Skin epidermis (tissue), 12 donors: ENCODE measurements at regions not wholly inside any gene's neighbourhood (a gene's known extent, or its start where the extent isn't known, plus 50 kb on each side); places are given as distances from the start of the nearest gene placed in this dataset.
"Not testable (repeated sequence)": the region's sequence is repeated elsewhere in the genome, so short reads cannot be mapped to it uniquely, and the experiment has no call there.

Source experiments
- H3K27ac ChIP-seq, 21 experiments: fragments of 200-600 bp; sonication (generic) in 11 of 21; one replicate each; pipeline ENCODE4 v1.5.0; 2020; ENCODE audit warnings: mild to moderate bottlenecking in 3 of 21, inconsistent platforms in 2 of 21, moderate library complexity in 2 of 21
- H3K4me3 ChIP-seq, 7 experiments: fragments of 200-600 bp; sonication (generic) in 2 of 7; one replicate each; pipeline ENCODE4 v1.5.0; 2020; ENCODE audit warnings: inconsistent platforms in 2 of 7, mild to moderate bottlenecking in 2 of 7, moderate library complexity in 1 of 7

DNA sequence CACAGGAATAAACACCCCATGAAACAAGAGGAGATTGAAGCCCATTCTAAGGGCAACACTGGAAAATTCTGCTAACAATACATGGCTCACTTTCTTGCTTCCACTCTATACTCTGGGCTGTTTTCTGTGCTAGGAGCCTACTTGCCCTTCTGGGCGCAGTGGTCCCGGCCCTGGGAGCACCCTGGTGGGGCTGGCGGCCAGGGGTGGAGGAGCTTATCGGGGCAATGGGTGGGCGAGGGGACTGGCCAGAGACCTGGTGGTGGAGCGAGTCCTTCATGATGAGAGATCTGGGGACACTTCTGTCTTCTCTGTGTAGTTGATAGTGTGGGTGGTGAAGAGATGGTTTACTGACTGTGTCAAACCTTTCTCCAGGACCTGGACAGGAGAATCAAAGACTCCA lies 1128.5 kb downstream of the TBL1XR1 start:
- H3K27ac ChIP-seq: no peak overlapping the region
- no peak overlapping the region for H3K4me3 ChIP-seq

DNA sequence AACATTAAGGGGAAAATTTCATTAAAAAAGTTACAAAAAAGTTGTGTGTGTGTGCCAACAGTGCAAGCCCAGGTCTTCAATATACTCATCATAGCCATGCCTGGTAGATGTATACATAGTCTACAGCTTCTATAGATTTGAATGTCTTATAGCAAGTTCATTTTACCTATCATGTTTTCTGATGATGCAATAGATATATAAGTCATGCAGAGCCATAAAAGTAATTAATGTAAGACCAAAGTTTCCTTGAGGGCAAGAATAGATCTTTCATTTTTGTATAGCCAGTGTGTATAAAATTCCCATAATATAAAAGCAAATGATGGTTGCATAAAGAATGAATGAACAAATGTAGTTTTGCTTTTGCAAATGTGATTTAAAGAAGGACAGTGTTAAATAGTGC lies 1138.4 kb downstream of the TBL1XR1 start:
- H3K27ac ChIP-seq: no peak overlapping the region
- H3K4me3 ChIP-seq: no peak overlapping the region

DNA sequence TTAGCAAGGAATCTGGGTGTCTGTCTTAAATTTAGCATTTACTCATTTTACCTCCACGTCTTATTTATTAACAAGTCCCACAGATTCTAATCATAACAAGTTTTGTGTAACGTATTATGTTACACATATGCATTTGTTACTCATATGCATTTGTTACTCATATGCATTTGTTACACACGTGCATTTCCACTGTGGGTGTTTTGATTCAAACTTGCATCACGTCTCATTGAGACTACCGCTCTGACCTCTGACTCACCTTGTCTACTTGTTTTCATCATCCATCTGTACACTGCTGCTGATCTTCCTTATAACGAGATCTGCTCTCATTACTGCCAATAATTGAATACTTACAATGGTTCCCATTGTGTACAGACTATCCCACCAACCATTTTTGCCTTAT lies 1141.4 kb downstream of the TBL1XR1 start:
- Histone ChIP-seq H3K4me3 (no peak overlapping the region), H3K27ac (no peak overlapping the region)

DNA sequence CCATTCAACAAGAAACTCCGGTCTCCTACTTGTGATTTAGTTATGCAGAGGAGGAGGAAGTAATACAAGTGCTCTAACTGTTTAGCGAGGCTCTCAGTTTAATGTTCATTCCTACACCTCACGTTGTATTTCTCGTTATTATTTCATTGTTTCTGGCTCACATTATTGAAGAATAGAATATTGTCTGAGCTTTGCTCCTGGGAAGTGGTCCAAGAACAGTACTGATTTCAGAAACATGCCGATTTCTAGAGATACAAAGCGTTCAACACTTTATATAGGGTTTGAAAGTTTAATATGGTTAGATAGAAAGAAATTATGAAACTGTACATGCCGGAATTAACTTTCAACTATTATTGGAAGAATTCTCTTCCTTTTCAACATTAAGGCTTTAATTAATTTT lies 1145.5 kb downstream of the TBL1XR1 start:
- Histone ChIP-seq H3K4me3 (no peak overlapping the region), H3K27ac (no peak overlapping the region)

DNA sequence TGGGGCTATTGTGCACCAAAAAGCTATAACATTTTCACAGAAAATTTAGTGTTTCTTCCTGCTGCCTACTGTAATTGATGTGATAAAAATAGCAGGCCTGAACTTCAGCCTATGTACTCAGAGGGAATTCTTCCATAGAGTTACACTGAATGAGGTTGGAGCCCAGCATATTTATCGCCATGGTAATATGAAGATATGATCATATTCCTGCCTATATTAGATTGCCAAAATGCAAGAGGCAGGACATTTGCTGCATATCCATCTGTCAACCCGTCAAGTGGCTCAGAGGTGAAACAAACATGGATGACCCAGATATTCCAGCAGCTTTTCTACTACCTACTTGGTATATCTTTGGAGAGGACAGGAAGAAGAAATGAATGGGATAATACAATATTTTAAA lies 1150.6 kb downstream of the TBL1XR1 start:
- Histone ChIP-seq H3K4me3 (no peak overlapping the region), H3K27ac (no peak overlapping the region)

DNA sequence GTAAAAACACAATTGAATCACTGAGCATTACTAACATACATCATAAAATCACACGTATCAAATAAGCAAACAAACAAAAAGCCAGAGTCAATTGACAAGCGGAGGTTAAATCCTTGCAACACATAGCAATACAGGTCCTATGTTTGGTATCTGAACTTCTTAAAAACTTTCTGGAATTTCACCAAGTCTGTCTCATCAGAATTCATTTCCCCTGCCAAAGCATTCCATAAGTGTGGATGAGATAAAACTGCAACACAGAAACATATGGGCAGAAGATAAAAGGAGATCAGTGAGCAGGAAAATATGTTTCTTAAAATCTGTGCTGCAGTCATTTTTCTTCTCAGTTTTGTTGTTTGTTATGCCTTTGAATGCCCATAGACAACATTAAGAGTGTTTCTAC lies 1155.5 kb downstream of the TBL1XR1 start:
- no peak overlapping the region for H3K27ac ChIP-seq
- H3K4me3 ChIP-seq: no peak overlapping the region

DNA sequence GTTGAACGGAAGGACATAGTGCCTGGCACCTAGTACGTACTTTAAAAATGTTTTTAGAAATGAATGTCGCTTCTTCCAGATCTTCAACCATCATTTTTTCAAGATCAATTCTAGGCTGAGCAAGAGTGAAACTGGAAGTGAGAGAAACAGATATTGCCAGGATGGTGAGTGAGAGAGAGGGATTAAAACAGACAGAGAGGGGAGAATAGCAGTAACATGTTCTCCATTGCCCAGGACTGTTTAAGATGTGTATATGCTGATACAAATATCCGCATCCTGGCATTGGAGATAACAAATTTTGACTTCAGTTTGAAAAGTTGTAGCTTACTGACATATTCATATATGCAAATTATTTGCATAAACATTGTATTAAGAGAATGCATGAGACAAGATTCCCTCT lies 1156.1 kb downstream of the TBL1XR1 start:
- H3K4me3 ChIP-seq: no peak overlapping the region
- H3K27ac ChIP-seq: no peak overlapping the region

DNA sequence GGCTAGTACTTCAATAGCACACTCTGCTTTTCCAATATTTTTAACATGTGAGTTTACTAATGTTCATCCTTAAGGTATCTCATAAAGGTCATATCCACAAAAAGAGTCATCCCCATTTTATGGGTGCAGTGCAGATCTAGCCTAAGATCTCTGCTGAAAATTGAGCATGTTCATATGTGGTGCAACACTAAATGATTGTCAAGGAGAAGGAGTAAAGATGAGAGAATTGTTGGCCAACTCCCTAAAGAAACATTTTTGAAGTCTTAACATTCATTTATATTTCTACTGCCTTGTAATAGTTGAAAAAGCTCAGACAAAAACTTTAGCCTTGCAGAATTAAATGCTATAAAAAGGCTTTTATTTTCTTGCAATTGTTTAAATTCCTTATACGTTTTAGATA lies 1159.6 kb downstream of the TBL1XR1 start:
- Histone ChIP-seq H3K4me3 (no peak overlapping the region), H3K27ac (no peak overlapping the region)

DNA sequence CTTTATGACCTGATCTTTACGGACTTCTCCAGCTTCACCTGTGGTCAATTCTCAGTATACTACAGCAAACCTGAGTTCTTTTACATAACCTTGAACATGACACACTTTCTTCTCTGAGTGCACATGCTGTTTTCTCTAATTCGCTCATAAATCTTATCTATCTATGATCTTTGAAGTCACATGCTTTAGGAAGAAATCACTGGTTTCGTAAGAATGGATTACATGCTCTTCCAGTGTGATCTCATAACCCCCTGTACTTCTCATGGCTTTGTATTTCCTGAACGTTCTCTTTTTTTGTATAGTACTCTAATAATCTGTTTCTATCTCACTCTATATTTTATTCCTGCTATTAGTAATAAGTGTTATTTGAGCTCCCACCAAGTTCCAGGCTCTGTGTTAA lies 1165.2 kb downstream of the TBL1XR1 start:
- Histone ChIP-seq H3K27ac (no peak overlapping the region), H3K4me3 (no peak overlapping the region)

DNA sequence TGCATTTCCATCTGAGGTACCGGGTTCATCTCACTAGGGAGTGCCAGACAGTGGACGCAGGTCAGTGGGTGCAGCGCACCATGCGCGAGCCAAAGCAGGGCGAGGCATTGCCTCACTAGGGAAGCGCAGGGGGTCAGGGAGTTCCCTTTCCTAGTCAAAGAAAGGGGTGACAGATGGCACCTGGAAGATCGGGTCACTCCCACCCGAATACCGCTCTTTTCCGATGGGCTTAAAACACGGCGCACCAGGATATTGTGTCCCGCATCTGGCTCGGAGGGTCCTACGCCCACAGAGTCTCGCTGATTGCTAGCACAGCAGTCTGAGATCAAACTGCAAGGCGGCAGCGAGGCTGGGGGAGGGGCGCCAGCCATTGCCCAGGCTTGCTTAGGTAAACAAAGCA lies 1157.1 kb downstream of the NAALADL2 start:
- not testable (repeated sequence) for H3K4me3 ChIP-seq, H3K27ac ChIP-seq

DNA sequence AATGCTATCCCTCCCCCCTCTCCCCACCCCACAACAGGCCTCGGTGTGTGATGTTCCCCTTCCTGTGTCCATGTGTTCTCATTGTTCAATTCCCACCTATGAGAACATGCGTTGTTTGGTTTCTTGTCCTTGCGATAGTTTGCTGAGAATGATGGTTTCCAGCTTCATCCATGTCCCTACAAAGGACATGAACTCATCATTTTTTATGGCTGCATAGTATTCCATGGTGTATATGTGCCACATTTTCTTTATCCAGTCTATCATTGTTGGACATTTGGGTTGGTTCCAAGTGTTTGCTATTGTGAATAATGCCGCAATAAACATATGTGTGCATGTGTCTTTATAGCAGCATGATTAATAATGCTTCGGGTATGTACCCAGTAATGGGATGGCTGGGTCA lies 1156.1 kb downstream of the NAALADL2 start:
- H3K27ac ChIP-seq, H3K4me3 ChIP-seq: not testable (repeated sequence)

DNA sequence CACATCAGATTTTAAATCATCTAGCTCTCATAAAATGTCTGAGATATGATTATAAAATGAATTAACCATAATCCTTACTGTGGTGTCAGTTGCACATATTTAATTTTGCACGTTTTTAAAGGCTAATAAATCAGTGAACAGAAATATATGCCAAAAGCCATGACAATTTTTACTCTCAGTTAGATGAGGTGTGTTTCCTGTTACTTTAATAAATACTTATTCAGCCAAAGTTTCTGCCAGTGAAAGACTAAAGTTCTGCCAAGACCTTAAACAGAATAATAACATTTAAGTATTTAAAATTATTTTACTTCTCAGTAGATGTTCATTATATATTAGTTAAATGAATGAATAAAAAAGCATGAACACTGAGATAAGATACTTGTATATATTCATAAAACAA lies 1150.1 kb downstream of the NAALADL2 start:
- no peak overlapping the region for H3K27ac ChIP-seq

DNA sequence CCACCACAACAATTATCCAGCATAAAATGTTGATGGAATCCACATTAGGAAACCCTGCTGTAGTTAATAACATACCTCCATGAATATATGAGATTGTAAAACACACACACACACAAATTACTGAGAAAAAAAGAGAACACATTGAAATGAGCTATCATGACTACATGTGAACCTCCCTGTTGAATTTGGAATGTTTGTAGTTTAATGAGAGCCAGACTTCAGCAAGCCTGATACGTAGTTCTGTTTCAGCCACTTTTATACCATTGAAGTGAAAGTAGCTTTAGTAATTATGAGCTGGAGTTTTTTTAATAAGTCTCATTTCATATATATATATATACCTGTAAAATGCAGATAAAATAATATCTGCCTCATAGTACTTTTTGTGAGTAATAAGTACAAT lies 1146.4 kb downstream of the NAALADL2 start:
- H3K27ac ChIP-seq: no peak overlapping the region
- H3K4me3 ChIP-seq: no peak overlapping the region

More for the DNA sequence above, 1150.1 kb downstream of the NAALADL2 start:
- no peak overlapping the region for H3K4me3 ChIP-seq

DNA sequence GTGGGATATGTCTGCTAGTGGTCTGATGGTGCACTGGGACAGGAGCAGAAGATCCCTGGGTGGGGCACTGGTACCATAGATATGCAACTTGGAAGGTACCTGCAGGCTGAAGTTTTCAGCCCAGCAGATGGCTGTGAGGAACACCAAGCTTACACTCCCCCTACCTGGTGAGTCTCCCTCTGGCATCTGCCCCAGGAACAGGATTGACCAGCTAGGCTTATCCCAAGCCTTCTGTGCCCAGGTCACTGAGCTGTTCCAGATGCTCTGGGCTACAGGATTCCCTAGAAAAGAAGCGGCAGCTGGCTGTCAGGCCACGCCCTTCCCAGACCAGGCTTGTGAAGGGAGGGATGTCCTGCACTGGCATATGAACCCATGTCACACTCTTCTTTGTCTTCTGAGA lies 1130.0 kb downstream of the NAALADL2 start:
- H3K4me3 ChIP-seq: no peak overlapping the region
- no peak overlapping the region for H3K27ac ChIP-seq

DNA sequence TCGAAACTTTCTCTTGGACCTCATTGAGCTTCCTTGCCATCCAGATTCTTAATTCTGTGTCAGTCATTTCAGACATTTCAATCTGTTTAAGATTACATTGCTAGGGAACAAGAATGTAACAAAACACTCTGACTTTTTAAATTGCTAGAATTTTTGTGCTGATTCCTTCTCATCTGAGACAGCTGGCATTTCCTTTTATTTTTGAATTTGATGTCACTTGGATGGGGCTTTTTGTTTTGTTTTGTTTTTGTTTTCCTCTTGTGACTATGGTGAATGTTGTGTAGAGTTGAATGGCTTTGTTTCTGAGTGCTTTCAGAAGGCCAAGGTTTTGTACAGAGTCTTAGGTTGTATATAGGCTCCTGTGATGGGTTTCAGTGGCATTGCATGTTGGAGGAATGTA lies 1129.3 kb downstream of the NAALADL2 start:
- Histone ChIP-seq H3K27ac (no peak overlapping the region), H3K4me3 (no peak overlapping the region)

DNA sequence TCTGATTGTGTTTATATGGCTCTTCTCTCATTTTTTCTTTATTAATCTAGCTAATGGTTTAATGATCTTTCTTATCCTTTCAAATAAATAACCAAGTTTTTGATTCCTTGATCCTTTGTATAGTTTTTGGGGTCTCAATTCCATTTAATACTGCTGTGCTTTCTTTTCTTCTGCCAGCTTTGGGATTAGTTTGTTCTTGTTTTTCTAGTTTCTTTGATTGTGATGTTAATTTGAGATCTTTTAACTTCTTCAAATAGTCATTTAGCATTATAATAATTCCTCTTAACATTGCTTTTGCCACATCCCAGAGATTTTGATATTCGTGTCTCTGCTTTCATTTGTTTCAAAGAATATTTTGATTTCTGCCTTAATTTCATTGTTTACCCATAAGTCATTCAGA lies 1126.6 kb downstream of the NAALADL2 start:
- Histone ChIP-seq H3K4me3 (no peak overlapping the region), H3K27ac (no peak overlapping the region)

DNA sequence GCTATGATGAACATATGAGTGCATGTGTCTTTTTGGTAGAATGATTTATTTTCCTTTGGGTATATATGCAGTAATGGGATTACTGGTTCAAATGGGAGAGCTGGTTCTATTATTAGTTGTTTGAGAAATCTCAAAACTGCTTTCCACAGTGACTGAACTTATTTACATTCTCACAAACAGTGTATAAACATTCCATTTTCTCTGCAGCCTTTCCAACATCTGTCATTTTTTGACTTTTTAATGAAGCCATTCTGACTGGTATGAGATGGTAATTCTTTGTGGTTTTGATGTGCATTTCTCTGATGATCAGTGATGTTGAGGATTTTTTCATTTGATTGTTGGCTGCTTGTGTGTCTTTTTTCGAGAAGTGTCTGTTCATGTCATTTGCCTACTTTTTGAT lies 1124.2 kb downstream of the NAALADL2 start:
- Histone ChIP-seq H3K4me3 (no peak overlapping the region), H3K27ac (no peak overlapping the region)

DNA sequence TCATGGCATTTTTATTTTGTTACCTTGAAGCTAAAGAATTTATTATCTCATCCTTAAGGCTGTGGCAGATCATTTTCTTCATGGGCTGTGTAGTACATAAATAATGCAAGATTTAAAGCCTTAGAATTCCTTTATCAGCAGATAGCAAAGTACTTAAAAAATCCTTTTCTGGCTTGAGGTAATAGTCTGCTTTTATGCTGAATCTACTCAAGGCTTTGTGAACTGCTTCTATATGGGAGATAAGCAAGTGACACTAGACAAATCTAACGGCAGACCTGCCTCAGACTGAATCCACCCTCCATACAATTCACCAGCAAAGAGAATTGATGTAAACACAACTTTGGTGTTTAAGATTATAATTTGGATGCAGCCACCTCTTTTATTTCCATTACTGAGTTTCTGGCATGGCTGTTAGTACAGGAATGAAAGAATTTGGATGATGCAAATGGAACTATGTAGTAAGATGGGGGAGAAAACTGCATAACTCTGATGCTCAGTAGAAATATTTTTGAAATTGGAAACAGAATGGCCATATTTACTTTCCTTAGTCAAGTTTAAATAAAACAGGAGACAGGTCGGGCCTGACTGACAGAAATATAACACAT lies 1121.5 kb downstream of the NAALADL2 start:
- H3K4me3 ChIP-seq: no peak overlapping the region

DNA sequence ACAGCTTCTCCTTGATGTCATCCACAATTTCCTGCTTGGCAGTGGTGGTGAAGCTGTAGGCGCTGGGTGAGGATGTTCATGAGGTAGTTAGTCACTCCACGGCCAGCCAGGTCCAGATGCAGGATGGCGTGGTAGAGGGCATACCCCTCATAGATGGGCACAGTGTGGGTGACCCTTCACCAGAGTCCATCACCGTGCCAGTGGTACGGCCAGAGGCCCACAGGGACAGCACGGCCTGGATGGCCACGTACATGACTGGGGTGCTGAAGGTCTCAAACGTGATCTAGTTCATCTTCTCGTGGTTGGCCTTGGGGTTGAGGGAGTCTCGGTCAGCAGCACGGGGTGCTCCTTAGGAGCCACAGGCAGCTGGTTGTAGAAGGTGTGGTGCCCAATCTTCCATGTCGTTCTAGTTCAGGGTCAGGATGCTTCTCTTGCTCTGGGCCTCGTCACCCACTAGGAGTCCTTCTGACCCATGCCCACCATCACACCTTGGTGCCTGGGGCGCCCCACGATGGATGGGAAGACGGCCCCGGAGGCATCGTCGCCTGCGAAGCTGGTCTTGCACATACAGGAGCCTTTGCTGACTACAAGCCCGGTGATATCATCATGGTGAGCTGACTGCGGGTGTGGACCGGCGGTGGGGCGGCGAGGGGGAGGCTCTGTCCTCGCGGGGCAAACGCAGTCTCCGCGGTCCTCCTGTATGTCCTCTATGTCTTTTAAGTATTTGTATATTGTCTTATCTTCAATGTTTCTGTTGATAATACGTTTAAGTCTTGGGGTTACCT lies 1119.0 kb downstream of the NAALADL2 start:
- H3K27ac ChIP-seq: no peak overlapping the region
- H3K4me3 ChIP-seq: no peak overlapping the region

More for the DNA sequence above, 1121.5 kb downstream of the NAALADL2 start:
- H3K27ac ChIP-seq: no peak overlapping the region

DNA sequence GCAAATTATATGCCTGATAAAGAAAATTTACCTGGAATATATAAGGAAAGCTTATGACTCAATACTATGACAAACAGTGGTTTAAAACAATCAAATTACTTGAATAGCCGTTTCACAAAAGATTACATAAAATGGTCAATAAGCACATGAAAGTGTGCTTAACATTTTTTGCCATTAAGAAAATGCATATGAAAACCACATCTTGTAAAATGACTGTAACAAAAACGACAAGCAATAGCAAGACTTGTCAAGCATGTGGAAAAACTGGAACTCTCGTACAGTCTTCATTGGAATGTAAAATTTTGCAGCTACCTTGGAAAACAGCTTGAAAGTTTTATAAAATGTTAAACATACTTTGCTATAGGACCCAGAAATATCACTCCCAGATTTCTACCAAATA lies 1110.3 kb downstream of the NAALADL2 start:
- no peak overlapping the region for H3K27ac ChIP-seq
- no peak overlapping the region for H3K4me3 ChIP-seq

DNA sequence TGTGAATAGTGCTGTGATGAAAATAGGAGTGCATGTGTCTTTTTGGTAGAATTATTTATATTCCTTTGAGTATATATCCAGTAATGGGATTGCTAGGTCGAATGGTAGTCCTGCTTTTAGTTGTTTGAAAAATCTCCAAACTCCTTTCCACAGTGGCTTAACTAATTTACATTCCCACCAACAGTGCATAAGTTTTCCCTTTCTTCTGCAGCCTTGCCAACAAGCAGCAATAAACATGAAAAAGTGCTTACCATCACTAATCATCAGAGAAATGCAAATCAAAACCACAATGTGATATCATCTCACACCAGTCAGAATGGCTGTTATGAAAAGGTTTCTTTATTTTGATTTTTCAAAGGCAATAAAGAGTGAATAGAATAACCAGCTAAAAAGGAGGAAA lies 1105.9 kb downstream of the NAALADL2 start:
- no peak overlapping the region for H3K4me3 ChIP-seq
- H3K27ac ChIP-seq: no peak overlapping the region

DNA sequence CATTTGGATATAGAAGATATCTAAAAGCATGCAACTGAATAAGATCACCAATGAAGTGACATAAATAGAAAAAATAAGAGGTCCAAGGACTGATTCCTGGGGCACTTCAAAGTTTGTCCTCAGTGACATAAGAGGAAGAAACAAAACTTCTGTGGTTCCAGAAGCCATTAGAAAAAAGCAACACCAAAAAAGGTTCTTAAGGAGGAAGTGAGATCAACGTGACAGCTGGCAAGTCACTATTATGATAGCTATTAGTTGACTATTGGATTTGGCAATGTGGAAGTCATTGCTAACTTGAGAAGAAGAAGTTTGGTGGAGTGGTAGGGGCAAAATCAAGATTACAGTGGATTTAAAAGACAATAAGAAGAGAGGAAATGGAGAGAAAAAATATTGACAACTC lies 1098.3 kb downstream of the NAALADL2 start:
- Histone ChIP-seq H3K27ac (no peak overlapping the region), H3K4me3 (no peak overlapping the region)
